OCI-LY7 (cell line): ENCODE measurements at regions not wholly inside any gene's neighbourhood (a gene's known extent, or its start where the extent isn't known, plus 50 kb on each side); places are given as distances from the start of the nearest gene placed in this dataset.

Experiments
- BruUV-seq: library from RNA; stranded (reverse); fragments of 400-500 nt; replicated peaks from 2 replicates; lab custom pipeline; 2021; lab: Mats Ljungman, UMichigan
- CTCF ChIA-PET: fragments of 300-600 bp; sonication (Branson Sonifier 250); formaldehyde crosslinking; loops from one replicate; lab custom pipeline; 2022; ENCODE audit warnings: antibody characterized with exemption; ENCODE audit not compliant: unreplicated experiment; lab: Charles Lee
- POLR2A ChIA-PET: fragments of 300-600 bp; sonication (Branson Sonifier 250); formaldehyde crosslinking; loops from one replicate; lab custom pipeline; 2022; ENCODE audit warnings: antibody characterized with exemption; lab: Charles Lee
- DNase-seq: peaks from one replicate; pipeline ENCODE4 v3.0.0-alpha.2; 2015; ENCODE audit warnings: low spot score
- H2AFZ ChIP-seq: fragments of 200-600 bp; sonication (generic), shearing (Covaris generic); 2 replicates; pipeline ENCODE4 v1.6.1; 2014; ENCODE audit warnings: mild to moderate bottlenecking, antibody characterized with exemption, low read length, moderate library complexity
- H3K27ac ChIP-seq: fragments of 200-600 bp; sonication (generic); 2 replicates; pipeline ENCODE4 v1.5.1; 2014; ENCODE audit warnings: mixed run types, low read depth, mild to moderate bottlenecking, moderate library complexity, low read length, inconsistent platforms; ENCODE audit not compliant: poor library complexity, severe bottlenecking
- H3K36me3 ChIP-seq: fragments of 200-600 bp; sonication (generic); 2 replicates; pipeline ENCODE4 v1.6.1; 2014; ENCODE audit warnings: mild to moderate bottlenecking, antibody characterized with exemption, low read length, moderate library complexity, mixed read lengths; ENCODE audit not compliant: insufficient read depth
- H3K4me1 ChIP-seq: fragments of 200-600 bp; sonication (generic); 2 replicates; pipeline ENCODE4 v1.5.1; 2014; ENCODE audit warnings: mild to moderate bottlenecking, low read length; ENCODE audit not compliant: insufficient read depth, poor library complexity, severe bottlenecking
- H3K4me2 ChIP-seq: fragments of 200-600 bp; sonication (generic); 2 replicates; pipeline ENCODE4 v1.6.1; 2014; ENCODE audit warnings: mild to moderate bottlenecking, low read length
- H3K4me3 ChIP-seq: fragments of 200-600 bp; sonication (generic); 2 replicates; pipeline ENCODE4 v1.5.1; 2014; ENCODE audit warnings: mild to moderate bottlenecking, low read depth, low read length; ENCODE audit not compliant: poor library complexity, severe bottlenecking
- H3K79me2 ChIP-seq: fragments of 200-600 bp; sonication (generic); 2 replicates; pipeline ENCODE4 v1.6.1; 2016; ENCODE audit warnings: low read depth, mild to moderate bottlenecking, low read length, moderate library complexity, mixed read lengths; ENCODE audit not compliant: insufficient read depth
- H3K9me2 ChIP-seq: fragments of 200-600 bp; sonication (generic); 2 replicates; pipeline ENCODE4 v1.6.1; 2016; ENCODE audit warnings: mild to moderate bottlenecking, low read length, mixed read lengths; ENCODE audit not compliant: insufficient read depth
- H3K9me3 ChIP-seq: fragments of 200-600 bp; sonication (generic); 2 replicates; pipeline ENCODE4 v1.6.1; 2014; ENCODE audit warnings: mild to moderate bottlenecking, mixed run types, low read length, mixed read lengths
- H4K20me1 ChIP-seq: fragments of 200-600 bp; sonication (generic); 2 replicates; pipeline ENCODE4 v1.6.1; 2014; ENCODE audit warnings: mild to moderate bottlenecking, antibody characterized with exemption, low read length, moderate library complexity, mixed read lengths; ENCODE audit not compliant: insufficient read depth
- EZH2phosphoT487 ChIP-seq: fragments of 200-600 bp; sonication (generic); IDR thresholded peaks from 2 replicates; pipeline ENCODE4 v1.6.1; 2018; ENCODE audit warnings: low read depth, borderline replicate concordance, mild to moderate bottlenecking, mixed run types, antibody characterized with exemption, low read length, moderate library complexity, mixed read lengths
- intact Hi-C: fragments of 100-400 bp; cut with micrococcal nuclease; formaldehyde crosslinking; loops from one replicate; pipeline ENCODE4 v1.10.0; 2022; ENCODE audit not compliant: unreplicated experiment
- TF ChIP-seq, protein P1 (sequence below): fragments of 200-600 bp; sonication (generic); conservative IDR thresholded peaks from 2 replicates; pipeline ENCODE4 v1.5.1; 2014; ENCODE audit warnings: mild to moderate bottlenecking, antibody characterized with exemption, low read length, moderate library complexity, mixed read lengths

DNA sequence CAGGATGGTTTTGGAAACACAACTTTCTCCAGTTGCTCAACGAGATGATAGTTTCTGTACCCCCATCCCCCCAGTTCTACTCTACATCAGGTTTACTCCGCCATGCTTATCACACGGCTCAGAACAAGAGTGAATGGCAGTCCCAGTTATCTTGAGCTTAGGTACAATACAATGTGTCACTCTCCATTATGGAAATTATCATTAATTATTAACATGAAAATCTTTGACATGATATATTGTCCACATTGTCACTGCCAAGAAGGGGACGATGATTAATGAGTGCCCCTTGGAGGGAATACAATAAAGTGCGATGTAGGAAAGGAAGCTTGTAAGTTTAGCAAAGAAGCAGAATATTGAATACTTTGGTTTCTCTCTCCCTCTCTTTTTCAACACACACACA lies 252.6 kb upstream of the CFAP20DC start:
- H3K4me1 ChIP-seq: no peaks in the 10 kb centered on the region
- no peaks in the 10 kb centered on the region for H4K20me1 ChIP-seq
- H3K4me2 ChIP-seq: no peak overlapping the region
- no peaks in the 10 kb centered on the region for H3K9me2 ChIP-seq
- H3K79me2 ChIP-seq: no peaks in the 10 kb centered on the region
- no peak overlapping the region for H3K4me3 ChIP-seq
- no peaks in the 10 kb centered on the region for H3K36me3 ChIP-seq
- no peaks in the 10 kb centered on the region for H3K9me3 ChIP-seq
- intact Hi-C loops: no loop called here
- TF ChIP-seq, protein P1, sequence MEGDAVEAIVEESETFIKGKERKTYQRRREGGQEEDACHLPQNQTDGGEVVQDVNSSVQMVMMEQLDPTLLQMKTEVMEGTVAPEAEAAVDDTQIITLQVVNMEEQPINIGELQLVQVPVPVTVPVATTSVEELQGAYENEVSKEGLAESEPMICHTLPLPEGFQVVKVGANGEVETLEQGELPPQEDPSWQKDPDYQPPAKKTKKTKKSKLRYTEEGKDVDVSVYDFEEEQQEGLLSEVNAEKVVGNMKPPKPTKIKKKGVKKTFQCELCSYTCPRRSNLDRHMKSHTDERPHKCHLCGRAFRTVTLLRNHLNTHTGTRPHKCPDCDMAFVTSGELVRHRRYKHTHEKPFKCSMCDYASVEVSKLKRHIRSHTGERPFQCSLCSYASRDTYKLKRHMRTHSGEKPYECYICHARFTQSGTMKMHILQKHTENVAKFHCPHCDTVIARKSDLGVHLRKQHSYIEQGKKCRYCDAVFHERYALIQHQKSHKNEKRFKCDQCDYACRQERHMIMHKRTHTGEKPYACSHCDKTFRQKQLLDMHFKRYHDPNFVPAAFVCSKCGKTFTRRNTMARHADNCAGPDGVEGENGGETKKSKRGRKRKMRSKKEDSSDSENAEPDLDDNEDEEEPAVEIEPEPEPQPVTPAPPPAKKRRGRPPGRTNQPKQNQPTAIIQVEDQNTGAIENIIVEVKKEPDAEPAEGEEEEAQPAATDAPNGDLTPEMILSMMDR: no peak
- no peak for TF ChIP-seq EZH2phosphoT487
- DNase-seq: no peak
- H3K27ac ChIP-seq: no peak overlapping the region
- POLR2A ChIA-PET: no interaction called here
- no TSS peak for BruUV-seq
- H2AFZ ChIP-seq: no peak overlapping the region
- CTCF ChIA-PET: interaction anchor here (0.5 kb wide), 1 partner anchor 735 kb away, joined by 4 read pairs; no protein-coding TSS in a partner anchor

DNA sequence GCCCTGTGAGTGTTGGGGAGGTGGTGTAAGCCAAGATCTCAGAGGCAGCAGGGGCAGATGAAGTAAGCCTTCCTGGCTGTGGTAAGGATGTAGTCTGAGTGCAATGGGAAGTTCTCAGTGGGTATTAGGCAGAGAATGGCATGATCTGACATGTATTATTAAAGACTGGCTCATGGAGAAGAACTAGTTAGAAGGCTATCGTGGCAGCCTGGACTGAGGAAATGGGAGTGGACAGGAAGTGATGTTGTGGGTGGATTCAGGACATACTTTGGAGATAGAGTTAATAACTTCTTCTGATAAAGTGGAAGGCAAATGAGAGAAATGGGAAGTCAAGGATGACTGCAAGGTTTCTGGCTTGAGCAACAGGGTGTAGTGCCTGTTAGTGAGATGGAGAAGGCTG lies 250.9 kb upstream of the CFAP20DC start:
- no peaks in the 10 kb centered on the region for H3K79me2 ChIP-seq
- ChIA-PET POLR2A (no interaction called here), CTCF (no interaction called here)
- H3K4me1 ChIP-seq: no peaks in the 10 kb centered on the region
- H4K20me1 ChIP-seq: no peaks in the 10 kb centered on the region
- no peaks in the 10 kb centered on the region for H3K9me2 ChIP-seq
- no TSS peak for BruUV-seq
- no peak overlapping the region for H3K4me2 ChIP-seq
- H3K4me3 ChIP-seq: no peak overlapping the region
- no peak for DNase-seq
- no peak overlapping the region for H2AFZ ChIP-seq
- H3K27ac ChIP-seq: no peak overlapping the region
- no peaks in the 10 kb centered on the region for H3K36me3 ChIP-seq
- intact Hi-C loops: no loop called here
- TF ChIP-seq, protein P1: no peak
- no peak for TF ChIP-seq EZH2phosphoT487
- H3K9me3 ChIP-seq: no peaks in the 10 kb centered on the region

DNA sequence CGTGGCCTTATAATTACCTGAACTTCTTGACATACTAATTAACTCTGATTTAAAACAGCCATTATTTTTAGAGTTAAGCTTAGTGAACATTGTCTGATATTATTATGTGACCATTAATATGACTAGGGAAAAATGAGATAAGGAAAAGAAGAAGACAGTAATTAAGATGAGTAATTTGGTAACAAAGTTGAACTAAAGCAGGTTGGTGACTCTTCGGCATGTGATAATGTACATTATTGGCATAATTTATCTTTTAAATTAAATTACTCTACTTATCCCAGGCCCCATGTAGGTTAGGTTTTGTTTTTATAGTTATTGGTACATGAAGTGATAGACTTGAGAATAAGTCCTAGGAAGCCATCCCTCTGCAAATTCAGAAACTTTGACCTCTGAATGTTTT lies 249.7 kb upstream of the CFAP20DC start:
- Histone ChIP-seq H3K9me3 (no peaks in the 10 kb centered on the region), H4K20me1 (no peaks in the 10 kb centered on the region), H3K36me3 (no peaks in the 10 kb centered on the region), H2AFZ (no peak overlapping the region), H3K4me3 (no peak overlapping the region), H3K79me2 (no peaks in the 10 kb centered on the region), H3K9me2 (no peaks in the 10 kb centered on the region), H3K4me2 (no peak overlapping the region), H3K27ac (no peak overlapping the region), H3K4me1 (no peaks in the 10 kb centered on the region)
- POLR2A ChIA-PET: interaction anchor here (0.6 kb wide), 1 partner anchor 63 kb away, joined by 3 read pairs; no protein-coding TSS in a partner anchor
- DNase-seq: no peak
- no peak for TF ChIP-seq EZH2phosphoT487
- TF ChIP-seq, protein P1: no peak
- BruUV-seq: no TSS peak
- intact Hi-C loops: no loop called here
- CTCF ChIA-PET: no interaction called here
